ENCODE measurements at regions not wholly inside any gene's neighbourhood (a gene's known extent, or its start where the extent isn't known, plus 50 kb on each side); places are given as distances from the start of the nearest gene placed in this dataset.

- Histone ChIP-seq H2BK20ac (ENCODE audit: low read depth, low read length) (no peak overlapping the region), H2BK120ac (ENCODE audit: low read depth, low read length) (no peak overlapping the region), H3K27me3 (ENCODE audit: control insufficient read depth, insufficient read depth, low read length) (no peaks in the 10 kb centered on the region), H4K5ac (ENCODE audit: low read depth, low read length) (no peak overlapping the region), H3K56ac (ENCODE audit: extremely low read depth, insufficient read depth, low read length) (no peak overlapping the region), H2AK9ac (replicated peaks; ENCODE audit: low read depth, low read length, poor library complexity) (no peak overlapping the region), H3K27ac (ENCODE audit: insufficient read depth, low read length) (no peak overlapping the region), H3K4me1 (ENCODE audit: control insufficient read depth, insufficient read depth, low read length) (no peaks in the 10 kb centered on the region), H3K9me1 (ENCODE audit: insufficient read depth, low read length) (no peaks in the 10 kb centered on the region), H3K14ac (replicated peaks; ENCODE audit: low read depth, low read length) (no peak overlapping the region), H4K8ac (ENCODE audit: low read depth in 2 of 2, low read length in 2 of 2) (no peak overlapping the region), H3K4ac (ENCODE audit: low read depth, low read length) (no peak overlapping the region), H3K4me2 (ENCODE audit: low read depth, low read length) (no peak overlapping the region), H2AFZ (replicated peaks; ENCODE audit: low read length, poor library complexity) (no peak overlapping the region), H3K4me3 (ENCODE audit: insufficient read depth, low read depth, low read length) (no peak overlapping the region), H2AK5ac (ENCODE audit: low read depth, low read length) (no peak overlapping the region), H3K79me1 (ENCODE audit: low read depth in 1 of 2, low read length in 2 of 2) (no peaks in the 10 kb centered on the region), H3K9ac (ENCODE audit: low read depth, low read length) (no peak overlapping the region), H2BK5ac (ENCODE audit: low read depth, low read length, poor library complexity, severe bottlenecking) (no peak overlapping the region), H3K36me3 (ENCODE audit: control insufficient read depth, insufficient read depth, low read length) (no peaks in the 10 kb centered on the region), H4K91ac (ENCODE audit: insufficient read depth, low read depth, low read length) (no peak overlapping the region), H3K23ac (ENCODE audit: low read depth, low read length) (no peak overlapping the region), H3K18ac (ENCODE audit: low read depth, low read length) (no peak overlapping the region), H3K9me3 (ENCODE audit: control insufficient read depth, insufficient read depth, low read length) (peaks cover 2% of the 10 kb centered on the region; the same call in 1 of the 2 replicates), H4K20me1 (ENCODE audit: insufficient read depth, low read length) (no peaks in the 10 kb centered on the region), H2BK15ac (ENCODE audit: low read depth, low read length) (no peak overlapping the region)
- in situ Hi-C loops (cut with MboI; ENCODE audit: low sequenced_read_pairs), result no loop called here
- CTCF ChIA-PET, result no interaction called here
- intact Hi-C loops (cut with micrococcal nuclease), result no loop called here
- DNase-seq (no peak), ATAC-seq (ENCODE audit: low read depth) (no peak)
- TF ChIP-seq MXI1 (IDR thresholded peaks at IDR 0.05; ENCODE audit: borderline replicate concordance, low read depth, low read length) (no peak), SMC3 (IDR thresholded peaks at IDR 0.05; ENCODE audit: low read depth, low read length) (no peak)
- TF ChIP-seq, protein P1, sequence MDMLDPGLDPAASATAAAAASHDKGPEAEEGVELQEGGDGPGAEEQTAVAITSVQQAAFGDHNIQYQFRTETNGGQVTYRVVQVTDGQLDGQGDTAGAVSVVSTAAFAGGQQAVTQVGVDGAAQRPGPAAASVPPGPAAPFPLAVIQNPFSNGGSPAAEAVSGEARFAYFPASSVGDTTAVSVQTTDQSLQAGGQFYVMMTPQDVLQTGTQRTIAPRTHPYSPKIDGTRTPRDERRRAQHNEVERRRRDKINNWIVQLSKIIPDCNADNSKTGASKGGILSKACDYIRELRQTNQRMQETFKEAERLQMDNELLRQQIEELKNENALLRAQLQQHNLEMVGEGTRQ (IDR thresholded peaks at IDR 0.05; ENCODE audit: low read depth, low read length), result no peak
- POLR2A ChIA-PET (ENCODE audit: unreplicated experiment), result no interaction called here
- dilution Hi-C loops (cut with HindIII; ENCODE audit: low sequenced_read_pairs, unreplicated experiment), result no loop called here
- no CpG with 5 or more reads among the region's 2 CpGs for WGBS, 2 experiments (ENCODE audit: extremely low coverage in 2 of 2, insufficient read length in 1 of 2)
- no TSS peak for BruUV-seq (replicated peaks)
Measured at GRCh38 chr1:82491301-82492048, 690.7 kb downstream of the ADGRL2 start.
